ENCODE measurements at regions not wholly inside any gene's neighbourhood (a gene's known extent, or its start where the extent isn't known, plus 50 kb on each side); places are given as distances from the start of the nearest gene placed in this dataset.

- no peak overlapping the region for H3K27ac Mint-ChIP-seq (ENCODE audit: low read depth, unreplicated experiment)
- ChIA-PET POLR2A (no interaction called here), CTCF (interaction anchor here (0.6 kb wide), 1 partner anchor 45 kb away, joined by 3 read pairs; no protein-coding TSS in a partner anchor)
- no peaks in the 10 kb centered on the region for H3K36me3 Mint-ChIP-seq (ENCODE audit: insufficient read depth, unreplicated experiment)
- peaks cover 4% of the 10 kb centered on the region for H3K4me1 Mint-ChIP-seq (ENCODE audit: insufficient read depth, unreplicated experiment)
- H3K4me3 Mint-ChIP-seq (ENCODE audit: unreplicated experiment) = no peak overlapping the region
- H3K27me3 Mint-ChIP-seq (ENCODE audit: insufficient read depth, unreplicated experiment) = no peaks in the 10 kb centered on the region
- no TSS peak for BruUV-seq (replicated peaks)
- no peaks in the 10 kb centered on the region for H3K9me3 Mint-ChIP-seq (ENCODE audit: unreplicated experiment)
- no peak for DNase-seq (ENCODE audit: unreplicated experiment)
- intact Hi-C loops (cut with micrococcal nuclease) = no loop called here
- no peak for TF ChIP-seq CTCF (IDR thresholded peaks at IDR 0.05; ENCODE audit: unreplicated experiment)
These were observed 88.2 kb downstream of the LRATD1 start for GRCh38 chr2:14720739-14721138.

DNA sequence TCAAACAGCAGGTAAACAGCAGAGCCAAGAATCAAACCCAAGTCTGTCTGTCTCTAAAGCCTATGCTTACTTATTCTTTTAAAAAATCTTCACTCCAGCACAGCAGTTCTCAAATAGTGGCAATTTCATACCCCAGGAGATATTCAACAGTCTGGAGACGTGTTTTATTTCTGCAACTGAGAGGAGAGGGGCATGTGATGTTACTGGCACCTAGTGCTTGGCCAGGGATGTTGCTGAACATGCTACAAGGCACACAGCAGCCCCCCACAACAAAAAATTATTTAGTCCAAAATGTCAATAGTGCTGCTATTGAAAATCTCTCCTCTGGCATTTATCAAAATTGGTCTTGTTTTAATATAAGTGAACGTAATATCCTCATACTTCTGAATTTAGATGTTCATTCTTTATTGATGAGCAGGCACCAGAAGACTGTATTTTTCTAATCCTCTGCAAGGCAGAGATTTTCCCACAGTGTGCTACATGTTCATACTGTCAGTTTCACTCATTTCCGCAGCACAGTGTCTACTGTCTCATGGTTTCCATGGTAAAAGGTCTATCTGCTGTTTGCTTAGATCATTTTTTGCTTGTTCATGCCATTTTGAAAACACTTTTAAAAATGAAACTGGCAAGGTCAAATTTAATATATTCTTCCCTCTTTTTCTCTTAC, 90.5 kb downstream of the LRATD1 start:
- Mint-ChIP-seq H3K9me3 (ENCODE audit: unreplicated experiment) (no peaks in the 10 kb centered on the region), H3K36me3 (ENCODE audit: insufficient read depth, unreplicated experiment) (no peaks in the 10 kb centered on the region), H3K4me1 (ENCODE audit: insufficient read depth, unreplicated experiment) (peaks cover 4% of the 10 kb centered on the region), H3K27me3 (ENCODE audit: insufficient read depth, unreplicated experiment) (no peaks in the 10 kb centered on the region), H3K4me3 (ENCODE audit: unreplicated experiment) (no peak overlapping the region), H3K27ac (ENCODE audit: low read depth, unreplicated experiment) (no peak overlapping the region)
- TF ChIP-seq CTCF (IDR thresholded peaks at IDR 0.05; ENCODE audit: unreplicated experiment) = no peak
- ChIA-PET POLR2A (no interaction called here), CTCF (no interaction called here)
- no TSS peak for BruUV-seq (replicated peaks)
- DNase-seq (ENCODE audit: unreplicated experiment) = no peak
- intact Hi-C loops (cut with micrococcal nuclease) = no loop called here

DNA sequence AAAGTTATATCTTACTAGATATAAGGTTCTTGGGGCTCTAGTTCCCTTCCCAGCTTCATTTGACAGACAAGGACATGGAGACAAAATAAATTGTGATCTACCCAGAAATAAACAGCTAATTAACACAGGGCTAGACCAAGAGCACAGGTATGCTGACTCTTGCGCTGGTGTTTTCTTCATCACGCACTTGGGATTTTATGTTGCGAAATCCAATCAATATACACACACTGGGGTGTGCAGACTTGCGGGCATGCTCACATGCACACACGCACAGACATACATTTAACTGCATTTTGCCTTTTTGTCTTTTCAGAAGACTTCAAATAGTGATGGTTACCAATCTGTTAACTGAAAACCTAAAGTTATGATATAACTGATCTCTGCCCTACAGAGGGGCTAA, 91.2 kb downstream of the LRATD1 start:
- Mint-ChIP-seq H3K4me3 (ENCODE audit: unreplicated experiment) (no peak overlapping the region), H3K4me1 (ENCODE audit: insufficient read depth, unreplicated experiment) (peaks cover 4% of the 10 kb centered on the region), H3K9me3 (ENCODE audit: unreplicated experiment) (no peaks in the 10 kb centered on the region), H3K36me3 (ENCODE audit: insufficient read depth, unreplicated experiment) (no peaks in the 10 kb centered on the region), H3K27me3 (ENCODE audit: insufficient read depth, unreplicated experiment) (no peaks in the 10 kb centered on the region), H3K27ac (ENCODE audit: low read depth, unreplicated experiment) (no peak overlapping the region)
- DNase-seq (ENCODE audit: unreplicated experiment) = no peak
- ChIA-PET POLR2A (no interaction called here), CTCF (no interaction called here)
- intact Hi-C loops (cut with micrococcal nuclease) = no loop called here
- no TSS peak for BruUV-seq (replicated peaks)
- no peak for TF ChIP-seq CTCF (IDR thresholded peaks at IDR 0.05; ENCODE audit: unreplicated experiment)

DNA sequence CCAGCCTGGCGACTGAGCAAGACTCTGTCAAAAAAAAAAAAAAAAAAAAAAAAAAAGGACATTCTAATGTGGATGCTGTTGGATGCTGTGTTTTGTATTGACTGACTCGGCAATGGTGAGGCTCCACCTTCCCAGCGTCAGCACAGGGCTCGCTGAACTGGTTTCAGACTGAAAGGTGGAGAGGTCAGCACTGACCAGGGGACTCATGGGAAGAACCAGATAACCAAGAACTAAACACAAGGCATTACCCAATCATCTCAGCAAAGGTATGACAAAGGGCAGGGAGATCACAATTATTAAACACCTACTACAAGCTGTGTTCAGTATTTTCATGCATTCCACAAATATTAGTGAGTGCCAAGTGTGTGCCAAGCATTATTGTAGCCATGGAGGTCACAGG, 103.2 kb downstream of the LRATD1 start:
- Mint-ChIP-seq H3K36me3 (ENCODE audit: insufficient read depth, unreplicated experiment) (no peaks in the 10 kb centered on the region), H3K4me3 (ENCODE audit: unreplicated experiment) (no peak overlapping the region), H3K27me3 (ENCODE audit: insufficient read depth, unreplicated experiment) (no peaks in the 10 kb centered on the region), H3K27ac (ENCODE audit: low read depth, unreplicated experiment) (no peak overlapping the region), H3K9me3 (ENCODE audit: unreplicated experiment) (no peaks in the 10 kb centered on the region), H3K4me1 (ENCODE audit: insufficient read depth, unreplicated experiment) (no peaks in the 10 kb centered on the region)
- no TSS peak for BruUV-seq (replicated peaks)
- intact Hi-C loops (cut with micrococcal nuclease) = no loop called here
- ChIA-PET CTCF (no interaction called here), POLR2A (no interaction called here)
- DNase-seq (ENCODE audit: unreplicated experiment) = no peak
- TF ChIP-seq CTCF (IDR thresholded peaks at IDR 0.05; ENCODE audit: unreplicated experiment) = no peak
